Prostate gland (tissue), 2 donors: ENCODE measurements at regions not wholly inside any gene's neighbourhood (a gene's known extent, or its start where the extent isn't known, plus 50 kb on each side); places are given as distances from the start of the nearest gene placed in this dataset.

ENCODE experiments used
- DNase-seq: peaks from one replicate; pipeline ENCODE4 v3.0.0-alpha.2; 2019; ENCODE audit warnings: low spot score
- H3K27ac ChIP-seq, 2 donors: fragments of 200-600 bp; sonication (generic); 2 replicates each; pipeline ENCODE4 v1.5.1; 2017 to 2019
- H3K27me3 ChIP-seq: fragments of 200-600 bp; sonication (generic); replicated peaks from 2 replicates; pipeline ENCODE4 v1.5.1; 2019; ENCODE audit not compliant: insufficient read depth
- H3K36me3 ChIP-seq, 2 donors: fragments of 200-600 bp; sonication (generic); 1 replicate in 1 of 2; 2 replicates in 1 of 2; pipeline versions ENCODE4 v1.5.1 to v1.8.1; 2017 to 2019
- H3K4me1 ChIP-seq: fragments of 200-600 bp; sonication (generic); replicated peaks from 2 replicates; pipeline ENCODE4 v1.5.1; 2019
- H3K4me3 ChIP-seq, 2 donors: fragments of 200-600 bp; sonication (generic); 2 replicates each; pipeline ENCODE4 v1.5.1; 2017 to 2019
- H3K9me3 ChIP-seq: fragments of 200-600 bp; sonication (generic); 2 replicates; pipeline ENCODE4 v1.5.1; 2017
- POLR2A ChIP-seq: fragments of 450-650 bp; IDR thresholded peaks from one replicate; pipeline ENCODE4 v1.6.1; 2016; ENCODE audit warnings: antibody characterized with exemption, mild to moderate bottlenecking
- POLR2AphosphoS5 ChIP-seq: sonication (generic); formaldehyde crosslinking; IDR thresholded peaks from one replicate; pipeline ENCODE4 v1.6.1; 2017; ENCODE audit warnings: antibody characterized with exemption
- WGBS: methylation state at CpG from one replicate; pipeline ENCODE4 v1.1.5; 2018; 5-methylcytosine and 5-hydroxymethylcytosine counted together
- intact Hi-C: fragments of 100-400 bp; cut with DNase I; formaldehyde crosslinking; loops from one replicate; pipeline ENCODE4 v1.14.2; 2022
- TF ChIP-seq, protein P1 (sequence below), 4 experiments: fragments of 200-600 bp in 2 of 4; fragments of 450-650 bp in 2 of 4; sonication (generic) in 2 of 4; IDR thresholded peaks; 1 replicate in 3 of 4; 2 replicates in 1 of 4; pipeline ENCODE4 v1.5.1; 2016 to 2019; ENCODE audit warnings: antibody characterized with exemption in 4 of 4, mild to moderate bottlenecking in 2 of 4, moderate library complexity in 2 of 4

DNA sequence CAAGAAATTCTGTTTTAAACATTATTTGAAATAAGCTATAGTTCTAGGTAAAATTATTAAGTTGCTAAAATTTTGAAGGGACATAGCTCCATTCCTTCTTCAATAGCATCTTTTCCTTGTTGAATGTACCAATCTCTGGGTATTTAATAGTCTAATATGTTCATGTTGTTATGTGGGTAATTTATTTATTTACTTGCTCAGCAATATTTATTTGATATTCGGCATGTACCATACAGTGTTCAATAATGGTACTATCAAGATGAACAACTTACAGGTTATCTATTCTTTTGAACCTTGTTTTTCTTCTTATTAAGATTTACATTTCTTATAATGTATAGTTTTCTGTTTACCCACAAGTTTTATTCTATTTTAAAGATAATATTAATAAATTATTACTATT lies 1616.8 kb upstream of the PIK3C3 start:
- H3K27me3 ChIP-seq: no peaks in the 10 kb centered on the region
- intact Hi-C loops: no loop called here
- no peak overlapping the region for H3K27ac ChIP-seq
- DNase-seq: no peak
- WGBS: 97% methylated on average over 1 of the region's 1 CpG
- TF ChIP-seq POLR2AphosphoS5: no peak
- no peak for TF ChIP-seq POLR2A
- TF ChIP-seq, protein P1, sequence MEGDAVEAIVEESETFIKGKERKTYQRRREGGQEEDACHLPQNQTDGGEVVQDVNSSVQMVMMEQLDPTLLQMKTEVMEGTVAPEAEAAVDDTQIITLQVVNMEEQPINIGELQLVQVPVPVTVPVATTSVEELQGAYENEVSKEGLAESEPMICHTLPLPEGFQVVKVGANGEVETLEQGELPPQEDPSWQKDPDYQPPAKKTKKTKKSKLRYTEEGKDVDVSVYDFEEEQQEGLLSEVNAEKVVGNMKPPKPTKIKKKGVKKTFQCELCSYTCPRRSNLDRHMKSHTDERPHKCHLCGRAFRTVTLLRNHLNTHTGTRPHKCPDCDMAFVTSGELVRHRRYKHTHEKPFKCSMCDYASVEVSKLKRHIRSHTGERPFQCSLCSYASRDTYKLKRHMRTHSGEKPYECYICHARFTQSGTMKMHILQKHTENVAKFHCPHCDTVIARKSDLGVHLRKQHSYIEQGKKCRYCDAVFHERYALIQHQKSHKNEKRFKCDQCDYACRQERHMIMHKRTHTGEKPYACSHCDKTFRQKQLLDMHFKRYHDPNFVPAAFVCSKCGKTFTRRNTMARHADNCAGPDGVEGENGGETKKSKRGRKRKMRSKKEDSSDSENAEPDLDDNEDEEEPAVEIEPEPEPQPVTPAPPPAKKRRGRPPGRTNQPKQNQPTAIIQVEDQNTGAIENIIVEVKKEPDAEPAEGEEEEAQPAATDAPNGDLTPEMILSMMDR (IDR thresholded peaks at IDR 0.05): no peak
- H3K4me1 ChIP-seq: no peaks in the 10 kb centered on the region
- no peaks in the 10 kb centered on the region for H3K36me3 ChIP-seq
- no peaks in the 10 kb centered on the region for H3K9me3 ChIP-seq
- no peak overlapping the region for H3K4me3 ChIP-seq

DNA sequence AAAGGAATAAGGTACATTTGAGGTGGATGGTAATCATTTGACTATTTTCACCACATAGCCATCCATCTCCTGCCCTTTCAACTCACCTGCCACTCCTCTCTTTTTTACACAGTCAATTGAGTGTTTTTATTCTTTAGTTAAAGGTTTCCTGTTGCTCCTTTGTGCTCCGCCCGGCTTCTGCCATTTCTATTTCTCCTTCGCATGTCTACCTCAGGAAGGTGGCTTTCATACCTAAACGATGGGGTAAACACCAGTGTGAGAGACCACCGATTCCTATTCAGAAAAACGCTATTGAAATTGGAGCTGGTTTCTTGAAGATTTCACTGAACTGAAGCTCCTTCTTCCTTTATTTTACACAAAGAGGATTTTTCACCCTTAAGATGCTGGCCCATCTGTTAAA lies 1628.0 kb upstream of the PIK3C3 start:
- TF ChIP-seq, protein P1 (IDR thresholded peaks at IDR 0.05): no peak
- TF ChIP-seq POLR2AphosphoS5 (no peak), POLR2A (no peak)
- no peak overlapping the region for H3K27ac ChIP-seq
- H3K36me3 ChIP-seq: no peaks in the 10 kb centered on the region

DNA sequence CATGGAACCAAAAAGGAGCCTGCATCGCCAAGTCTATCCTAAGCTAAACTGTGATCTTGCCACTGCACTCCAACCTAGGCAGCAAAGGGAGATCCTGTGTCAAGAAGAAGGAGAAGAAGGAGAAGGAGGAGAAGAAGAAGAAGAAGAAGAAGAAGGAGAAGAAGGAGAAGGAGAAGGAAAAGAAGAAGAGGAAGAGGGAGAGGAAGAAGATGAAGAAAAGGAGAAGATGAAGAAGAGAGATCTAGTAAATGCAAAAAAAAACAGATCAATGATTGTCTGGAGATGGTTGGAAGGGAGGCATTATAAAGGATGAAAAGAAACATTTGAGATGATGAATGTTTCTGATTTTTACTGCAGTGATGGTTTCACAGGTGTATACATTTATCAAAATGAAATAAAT lies 1629.0 kb upstream of the PIK3C3 start:
- Histone ChIP-seq H3K4me1 (no peaks in the 10 kb centered on the region), H3K9me3 (no peaks in the 10 kb centered on the region), H3K4me3 (no peak overlapping the region), H3K27me3 (no peaks in the 10 kb centered on the region), H3K36me3 (no peaks in the 10 kb centered on the region), H3K27ac (no peak overlapping the region)
- intact Hi-C loops: no loop called here
- no peak for DNase-seq
- TF ChIP-seq POLR2A: no peak
- TF ChIP-seq, protein P1 (IDR thresholded peaks at IDR 0.05): no peak
- no peak for TF ChIP-seq POLR2AphosphoS5
- WGBS: 100% methylated on average over 1 of the region's 1 CpG

More for the DNA sequence above, 1628.0 kb upstream of the PIK3C3 start:
- no peaks in the 10 kb centered on the region for H3K4me1 ChIP-seq
- H3K27me3 ChIP-seq: no peaks in the 10 kb centered on the region
- no peak overlapping the region for H3K4me3 ChIP-seq
- DNase-seq: no peak
- 68% methylated on average over 6 of the region's 6 CpGs for WGBS
- no peaks in the 10 kb centered on the region for H3K9me3 ChIP-seq
- intact Hi-C loops: no loop called here

DNA sequence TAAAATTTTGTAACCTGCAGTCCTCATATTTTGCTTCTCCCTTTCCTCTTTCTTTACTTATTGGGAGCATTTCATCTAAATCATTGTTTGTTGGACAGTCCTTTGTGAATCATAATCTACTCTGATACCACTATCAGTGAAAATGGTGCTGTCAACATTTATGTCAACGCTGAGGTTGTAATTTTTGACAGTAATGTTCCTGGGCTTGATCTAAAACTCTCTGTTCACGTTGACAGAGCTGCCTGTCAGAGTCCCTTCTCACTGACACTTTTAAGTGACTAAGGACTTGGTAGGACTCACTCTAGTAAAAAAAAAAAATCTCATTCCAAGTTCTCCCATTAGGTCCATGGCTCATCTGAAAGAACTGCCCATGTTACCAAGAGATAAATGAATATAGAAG lies 1640.8 kb upstream of the PIK3C3 start:
- H3K36me3 ChIP-seq: no peaks in the 10 kb centered on the region
- no peak overlapping the region for H3K4me3 ChIP-seq
- DNase-seq: no peak
- intact Hi-C loops: no loop called here
- WGBS: 60% methylated on average over 2 of the region's 2 CpGs
- no peak overlapping the region for H3K27ac ChIP-seq
- no peaks in the 10 kb centered on the region for H3K9me3 ChIP-seq
- H3K4me1 ChIP-seq: no peaks in the 10 kb centered on the region
- no peaks in the 10 kb centered on the region for H3K27me3 ChIP-seq
- TF ChIP-seq POLR2AphosphoS5: no peak
- TF ChIP-seq, protein P1 (IDR thresholded peaks at IDR 0.05): no peak
- no peak for TF ChIP-seq POLR2A

DNA sequence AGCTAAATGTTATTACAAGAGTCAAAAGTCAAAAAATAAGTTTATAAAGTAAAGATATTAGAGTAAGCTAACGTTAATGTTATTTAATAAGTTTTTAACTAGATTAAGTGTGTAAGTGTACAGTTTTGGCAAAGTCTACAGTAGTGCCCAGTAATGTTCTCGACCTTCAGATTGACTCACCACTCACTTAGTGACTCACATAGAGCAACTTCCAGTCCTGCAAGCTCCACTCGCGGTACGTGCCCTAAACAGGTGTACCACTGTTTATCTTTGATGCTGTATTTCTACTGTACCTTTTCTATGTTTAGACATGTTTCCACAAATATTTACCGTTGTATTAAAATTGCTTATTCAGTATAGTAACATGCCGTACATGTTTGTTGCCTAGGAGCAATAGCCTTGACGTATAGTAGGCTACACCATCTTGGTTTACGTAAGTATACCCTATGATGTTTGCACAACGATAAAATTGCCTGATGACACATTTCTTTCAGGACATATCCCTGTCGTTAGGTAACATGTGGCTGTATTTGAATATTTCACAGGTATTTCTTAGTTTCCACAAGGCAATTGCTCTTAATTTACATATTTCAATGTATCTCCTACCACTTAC lies 1641.9 kb upstream of the PIK3C3 start:
- Histone ChIP-seq H3K4me3 (no peak overlapping the region), H3K9me3 (no peaks in the 10 kb centered on the region), H3K36me3 (no peaks in the 10 kb centered on the region), H3K27me3 (no peaks in the 10 kb centered on the region), H3K4me1 (no peaks in the 10 kb centered on the region), H3K27ac (no peak overlapping the region)
- 78% methylated on average over 11 of the region's 11 CpGs for WGBS
- DNase-seq: no peak
- intact Hi-C loops: no loop called here
- TF ChIP-seq POLR2AphosphoS5 (no peak), POLR2A (no peak)
- TF ChIP-seq, protein P1 (IDR thresholded peaks at IDR 0.05): no peak
